Stomach smooth muscle (tissue), 2 donors: ENCODE measurements at regions not wholly inside any gene's neighbourhood (a gene's known extent, or its start where the extent isn't known, plus 50 kb on each side); places are given as distances from the start of the nearest gene placed in this dataset.
"Not testable (repeated sequence)": the region's sequence is repeated elsewhere in the genome, so short reads cannot be mapped to it uniquely, and the experiment has no call there.

Experiments used
- H3K27ac ChIP-seq: one replicate; pipeline ENCODE4 v1.7.0; 2013; ENCODE audit warnings: mild to moderate bottlenecking, low read length, inconsistent platforms
- H3K27me3 ChIP-seq, 2 donors: one replicate each; pipeline ENCODE4 v1.7.0; 2013; ENCODE audit warnings: low read length in 2 of 2; ENCODE audit not compliant: insufficient read depth in 2 of 2, control insufficient read depth in 1 of 2
- H3K36me3 ChIP-seq, 2 donors: one replicate each; pipeline ENCODE4 v1.7.0; 2013; ENCODE audit warnings: low read length in 2 of 2; ENCODE audit not compliant: control insufficient read depth in 2 of 2, insufficient read depth in 2 of 2
- H3K4me1 ChIP-seq: one replicate; pipeline ENCODE4 v1.7.0; 2013; ENCODE audit warnings: low read length; ENCODE audit not compliant: control insufficient read depth, insufficient read depth
- H3K4me3 ChIP-seq, 2 donors: one replicate each; pipeline ENCODE4 v1.7.0; 2013; ENCODE audit warnings: low read length in 2 of 2
- H3K9ac ChIP-seq, 2 donors: one replicate each; pipeline ENCODE4 v1.7.0; 2013; ENCODE audit warnings: low read length in 2 of 2, mild to moderate bottlenecking in 1 of 2
- H3K9me3 ChIP-seq, 2 donors: one replicate each; pipeline ENCODE4 v1.7.0; 2013; ENCODE audit warnings: low read length in 2 of 2; ENCODE audit not compliant: control insufficient read depth in 2 of 2
- donor health status: healthy.
- donor health status: Pancreatic carcinoma.

GRCh38 chr19:28640506-28640905 lies 572.4 kb downstream of the UQCRFS1 start:
- no peak overlapping the region for H3K27ac ChIP-seq
- no peaks in the 10 kb centered on the region for H3K27me3 ChIP-seq
- no peak overlapping the region for H3K9ac ChIP-seq
- H3K36me3 ChIP-seq: no peaks in the 10 kb centered on the region
- H3K9me3 ChIP-seq: peaks cover 0 to 3% of the 10 kb centered on the region in 2 donors
- H3K4me3 ChIP-seq: no peak overlapping the region
- H3K4me1 ChIP-seq: no peaks in the 10 kb centered on the region

- H3K36me3 ChIP-seq: no peaks in the 10 kb centered on the region
- no peak overlapping the region for H3K27ac ChIP-seq
- H3K27me3 ChIP-seq: no peaks in the 10 kb centered on the region
- H3K4me1 ChIP-seq: no peaks in the 10 kb centered on the region
- H3K9ac ChIP-seq: no peak overlapping the region
- no peak overlapping the region for H3K4me3 ChIP-seq
- peaks cover 0 to 3% of the 10 kb centered on the region in 2 donors for H3K9me3 ChIP-seq
Measured at GRCh38 chr19:28638445-28638844, 574.5 kb downstream of the UQCRFS1 start.

DNA sequence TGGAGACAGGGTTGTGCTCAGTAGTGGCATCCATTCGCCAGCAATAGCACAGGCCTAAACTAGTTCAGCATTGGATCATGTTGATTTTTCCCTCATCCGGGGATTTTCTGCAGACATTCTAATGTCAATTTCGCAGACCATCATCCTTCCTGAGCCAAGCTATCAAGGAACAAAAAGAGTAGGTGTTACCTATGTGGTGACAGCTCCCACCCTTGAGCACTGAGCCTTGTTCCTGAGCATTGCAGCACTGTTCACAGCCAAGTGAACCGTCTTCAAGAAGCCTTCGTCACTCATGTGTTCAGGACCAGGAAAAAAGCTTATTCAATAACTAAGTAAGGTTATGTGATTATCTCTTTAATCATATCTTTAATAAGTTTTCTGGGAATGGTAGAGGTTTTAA lies 576.2 kb downstream of the UQCRFS1 start:
- Histone ChIP-seq H3K9ac (no peak overlapping the region), H3K36me3 (no peaks in the 10 kb centered on the region), H3K27ac (no peak overlapping the region), H3K4me3 (no peak overlapping the region), H3K9me3 (peaks cover 0 to 5% of the 10 kb centered on the region in 2 donors), H3K27me3 (no peaks in the 10 kb centered on the region), H3K4me1 (no peaks in the 10 kb centered on the region)

DNA sequence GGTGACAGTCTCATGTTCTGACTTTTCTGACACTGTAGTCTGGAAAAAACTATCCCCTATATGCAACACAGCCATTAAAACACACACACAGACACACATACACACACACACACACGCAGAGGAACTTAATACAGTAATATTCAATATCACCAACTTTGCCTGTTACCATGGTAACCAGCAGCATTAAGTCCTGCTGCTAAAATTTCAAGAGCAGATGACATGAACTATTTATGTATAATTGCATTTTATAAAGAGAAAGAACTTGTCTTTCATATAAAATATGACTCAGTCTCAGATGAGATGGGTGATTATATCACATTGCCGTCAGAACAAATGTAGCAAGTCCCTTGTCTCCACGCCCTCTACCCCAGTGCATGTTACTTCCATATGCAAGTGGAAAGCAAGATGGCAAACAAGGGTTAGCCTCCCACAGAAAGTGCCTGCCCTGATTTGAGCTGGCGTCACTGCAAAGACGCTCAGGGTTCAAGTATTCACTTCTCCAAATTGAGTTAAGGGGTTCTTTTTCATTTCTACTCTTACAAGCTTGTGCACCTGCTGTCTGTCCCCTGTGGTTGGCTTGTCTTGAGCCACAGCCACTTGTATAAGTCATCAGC lies 576.8 kb downstream of the UQCRFS1 start:
- Histone ChIP-seq H3K27me3 (no peaks in the 10 kb centered on the region), H3K27ac (no peak overlapping the region), H3K36me3 (no peaks in the 10 kb centered on the region), H3K4me3 (no peak overlapping the region), H3K9ac (no peak overlapping the region), H3K9me3 (peaks cover 0 to 5% of the 10 kb centered on the region in 2 donors), H3K4me1 (no peaks in the 10 kb centered on the region)

DNA sequence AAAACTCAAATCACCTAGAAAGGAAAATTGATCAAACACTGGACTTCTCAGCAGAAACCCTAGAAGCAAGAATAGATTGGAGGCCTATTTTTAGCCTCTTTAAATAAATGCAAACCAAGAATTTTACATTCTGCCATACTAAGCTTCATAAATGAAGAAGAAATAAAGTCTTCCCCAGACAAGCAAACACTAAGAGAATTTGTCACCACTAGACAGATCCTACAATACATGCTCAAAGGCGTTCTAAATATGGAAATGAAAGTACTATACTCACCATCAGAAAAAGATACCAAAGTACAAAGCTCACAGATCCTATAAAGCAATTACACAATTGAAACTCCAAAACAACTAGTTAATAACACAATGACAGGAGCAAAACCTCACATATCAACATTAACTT lies 578.1 kb downstream of the UQCRFS1 start:
- H3K36me3 ChIP-seq: no peaks in the 10 kb centered on the region
- no peak overlapping the region for H3K27ac ChIP-seq
- no peak overlapping the region for H3K9ac ChIP-seq
- H3K4me3 ChIP-seq: no peak overlapping the region
- H3K27me3 ChIP-seq: no peaks in the 10 kb centered on the region
- H3K4me1 ChIP-seq: no peaks in the 10 kb centered on the region
- H3K9me3 ChIP-seq: peaks cover 0 to 5% of the 10 kb centered on the region in 2 donors

DNA sequence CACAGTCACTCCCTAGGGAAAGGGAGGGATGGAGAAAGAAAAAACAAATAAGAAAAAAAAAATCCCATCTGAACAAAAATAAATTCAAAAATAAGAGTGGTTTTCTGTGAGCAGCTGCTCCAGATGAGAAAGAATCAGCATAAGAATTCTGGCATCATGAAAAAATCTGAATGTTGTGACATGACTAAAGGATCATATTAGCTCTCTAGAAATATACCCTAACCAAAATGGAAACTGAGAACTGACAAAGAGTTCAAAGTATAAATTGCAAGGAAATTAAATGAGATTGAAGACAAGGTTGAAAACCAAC lies 579.0 kb downstream of the UQCRFS1 start:
- no peak overlapping the region for H3K9ac ChIP-seq
- no peak overlapping the region for H3K4me3 ChIP-seq
- H3K4me1 ChIP-seq: no peaks in the 10 kb centered on the region
- H3K36me3 ChIP-seq: no peaks in the 10 kb centered on the region
- no peak overlapping the region for H3K27ac ChIP-seq
- H3K9me3 ChIP-seq: peaks cover 0 to 5% of the 10 kb centered on the region in 2 donors
- H3K27me3 ChIP-seq: no peaks in the 10 kb centered on the region

GRCh38 chr19:28633319-28634018 lies 579.5 kb downstream of the UQCRFS1 start:
- no peak overlapping the region for H3K27ac ChIP-seq

GRCh38 chr19:28632371-28633080 lies 580.4 kb downstream of the UQCRFS1 start:
- Histone ChIP-seq H3K36me3 (no peaks in the 10 kb centered on the region), H3K27me3 (no peaks in the 10 kb centered on the region), H3K4me1 (no peaks in the 10 kb centered on the region), H3K4me3 (no peak overlapping the region), H3K9ac (no peak overlapping the region), H3K27ac (no peak overlapping the region), H3K9me3 (peaks cover 0 to 5% of the 10 kb centered on the region in 2 donors)

More at GRCh38 chr19:28633319-28634018, 579.5 kb downstream of the UQCRFS1 start:
- Histone ChIP-seq H3K36me3 (no peaks in the 10 kb centered on the region), H3K4me3 (no peak overlapping the region), H3K9ac (no peak overlapping the region), H3K4me1 (no peaks in the 10 kb centered on the region), H3K9me3 (peaks cover 0 to 5% of the 10 kb centered on the region in 2 donors), H3K27me3 (no peaks in the 10 kb centered on the region)

DNA sequence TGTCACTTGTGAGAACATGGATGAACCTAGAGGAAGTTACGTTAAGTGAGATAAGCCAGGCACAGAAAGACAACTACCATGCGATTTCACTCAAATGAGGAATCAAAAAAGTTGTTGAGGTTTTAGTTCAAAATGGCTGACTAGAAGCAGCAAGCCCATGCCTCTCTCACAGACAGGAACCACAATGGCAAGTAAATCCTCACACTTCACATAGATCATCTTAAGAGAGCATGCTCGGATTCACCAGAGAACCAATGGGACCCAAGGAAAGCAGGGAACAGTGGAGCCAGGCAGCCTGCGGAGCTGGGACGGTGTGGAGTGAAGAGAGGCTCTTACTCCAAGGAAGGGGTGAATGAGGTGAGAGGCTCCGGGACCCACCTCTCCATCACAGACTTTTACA lies 581.0 kb downstream of the UQCRFS1 start:
- Histone ChIP-seq H3K27me3 (no peaks in the 10 kb centered on the region), H3K9me3 (peaks cover 0 to 5% of the 10 kb centered on the region in 2 donors), H3K27ac (no peak overlapping the region), H3K4me3 (no peak overlapping the region), H3K4me1 (no peaks in the 10 kb centered on the region), H3K36me3 (no peaks in the 10 kb centered on the region), H3K9ac (no peak overlapping the region)

GRCh38 chr19:28627669-28628068 lies 585.3 kb downstream of the UQCRFS1 start:
- Histone ChIP-seq H3K36me3 (no peaks in the 10 kb centered on the region), H3K4me1 (no peaks in the 10 kb centered on the region), H3K4me3 (no peak overlapping the region), H3K9ac (no peak overlapping the region), H3K27ac (no peak overlapping the region), H3K27me3 (no peaks in the 10 kb centered on the region), H3K9me3 (no peaks in the 10 kb centered on the region)

DNA sequence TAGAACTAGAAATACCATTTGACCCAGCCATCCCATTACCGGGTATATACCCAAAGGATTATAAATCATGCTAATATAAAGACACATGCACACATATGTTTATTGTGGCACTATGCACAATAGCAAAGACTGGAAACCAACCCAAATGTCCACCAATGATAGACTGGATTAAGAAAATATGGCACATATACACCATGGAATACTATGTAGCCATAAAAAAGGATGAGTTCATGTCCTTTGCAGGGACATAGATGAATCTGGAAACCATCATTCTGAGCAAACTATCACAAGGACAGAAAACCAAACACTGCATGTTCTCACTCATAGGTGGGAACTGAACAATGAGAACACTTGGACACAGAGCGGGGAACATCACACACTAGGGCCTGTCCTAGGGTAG lies 586.5 kb downstream of the UQCRFS1 start:
- H3K4me1 ChIP-seq, H3K9me3 ChIP-seq, H3K4me3 ChIP-seq, H3K27ac ChIP-seq, H3K27me3 ChIP-seq, H3K9ac ChIP-seq, H3K36me3 ChIP-seq: not testable (repeated sequence)
